Femur (tissue), 1 donor: ENCODE measurements at regions not wholly inside any gene's neighbourhood (a gene's known extent, or its start where the extent isn't known, plus 50 kb on each side); places are given as distances from the start of the nearest gene placed in this dataset.
"Not testable (repeated sequence)": the region's sequence is repeated elsewhere in the genome, so short reads cannot be mapped to it uniquely, and the experiment has no call there.

Experiments used
- DNase-seq: peaks from one replicate; pipeline ENCODE4 v3.0.0-alpha.2; 2017

- DNase-seq = no peak
Observed at GRCh38 chr6:33892581-33893346, 89.0 kb upstream of the MLN start.

DNA sequence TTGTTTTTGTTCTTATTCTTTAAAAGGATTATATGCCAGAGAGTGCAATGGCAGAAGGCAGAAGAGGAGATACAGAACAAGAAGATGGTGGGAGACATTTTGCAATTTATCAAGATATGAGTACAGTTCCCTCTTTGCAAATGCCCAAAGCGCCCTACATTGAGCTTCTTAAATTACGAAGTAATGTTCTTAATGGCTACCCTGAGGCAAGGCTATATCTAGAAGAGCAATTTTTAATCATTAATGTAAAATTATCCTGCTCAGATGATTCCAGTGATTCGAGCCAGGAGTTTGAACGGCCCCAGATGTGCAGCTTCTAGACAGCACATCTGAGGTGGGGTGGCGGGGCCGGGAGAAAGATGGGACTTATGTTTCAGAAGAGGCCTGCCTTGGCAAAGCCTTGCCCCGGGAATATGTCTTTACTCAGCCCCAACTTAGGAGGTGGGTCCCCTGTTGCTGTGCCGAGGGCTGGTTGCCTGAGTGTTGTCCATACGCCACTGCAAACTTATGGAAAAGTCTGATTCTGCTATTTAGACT, 84.9 kb upstream of the MLN start:
- no peak for DNase-seq

DNA sequence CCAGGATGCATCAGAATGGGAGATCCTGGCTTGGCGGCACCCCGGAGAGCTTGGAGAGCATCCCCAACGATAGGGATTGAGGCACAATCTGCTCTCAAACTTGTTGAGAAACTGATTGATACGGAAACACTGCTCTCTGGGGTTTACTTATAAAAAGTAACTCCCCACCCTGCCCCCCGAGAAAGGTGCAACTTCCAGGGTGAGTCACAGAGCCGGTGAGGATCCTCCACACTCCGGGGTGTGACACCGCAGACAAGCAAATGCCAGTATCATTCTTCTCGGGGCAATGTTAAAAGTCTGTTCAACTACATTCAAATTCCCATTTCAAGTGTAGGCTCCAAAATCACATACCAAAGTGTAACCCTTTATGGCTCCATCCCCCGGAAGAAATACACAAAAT, 84.4 kb upstream of the MLN start:
- DNase-seq = no peak

DNA sequence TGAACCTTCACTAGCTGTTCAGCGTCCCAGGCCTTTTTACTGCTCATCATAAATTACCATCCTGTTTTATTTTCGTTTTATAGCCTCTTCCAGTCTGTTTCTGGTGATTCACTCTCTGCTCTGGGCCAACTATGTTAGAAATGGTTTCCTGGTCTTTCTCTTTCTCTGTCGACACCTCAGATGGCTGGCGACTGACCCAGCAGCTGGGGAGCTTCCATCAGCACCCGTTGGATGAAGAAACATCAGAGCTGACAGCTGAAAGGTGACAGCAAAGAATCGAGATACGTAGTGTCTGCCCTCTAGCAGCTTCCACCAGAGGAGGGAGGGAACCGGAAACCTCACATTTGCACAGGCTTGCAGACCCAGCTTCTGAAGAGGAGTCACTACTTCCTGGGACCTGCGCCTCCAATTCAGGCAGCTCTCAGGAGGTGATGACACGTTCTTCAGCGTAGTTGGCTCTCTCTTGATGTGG, 82.9 kb upstream of the MLN start:
- DNase-seq = peak; percentile 33

DNA sequence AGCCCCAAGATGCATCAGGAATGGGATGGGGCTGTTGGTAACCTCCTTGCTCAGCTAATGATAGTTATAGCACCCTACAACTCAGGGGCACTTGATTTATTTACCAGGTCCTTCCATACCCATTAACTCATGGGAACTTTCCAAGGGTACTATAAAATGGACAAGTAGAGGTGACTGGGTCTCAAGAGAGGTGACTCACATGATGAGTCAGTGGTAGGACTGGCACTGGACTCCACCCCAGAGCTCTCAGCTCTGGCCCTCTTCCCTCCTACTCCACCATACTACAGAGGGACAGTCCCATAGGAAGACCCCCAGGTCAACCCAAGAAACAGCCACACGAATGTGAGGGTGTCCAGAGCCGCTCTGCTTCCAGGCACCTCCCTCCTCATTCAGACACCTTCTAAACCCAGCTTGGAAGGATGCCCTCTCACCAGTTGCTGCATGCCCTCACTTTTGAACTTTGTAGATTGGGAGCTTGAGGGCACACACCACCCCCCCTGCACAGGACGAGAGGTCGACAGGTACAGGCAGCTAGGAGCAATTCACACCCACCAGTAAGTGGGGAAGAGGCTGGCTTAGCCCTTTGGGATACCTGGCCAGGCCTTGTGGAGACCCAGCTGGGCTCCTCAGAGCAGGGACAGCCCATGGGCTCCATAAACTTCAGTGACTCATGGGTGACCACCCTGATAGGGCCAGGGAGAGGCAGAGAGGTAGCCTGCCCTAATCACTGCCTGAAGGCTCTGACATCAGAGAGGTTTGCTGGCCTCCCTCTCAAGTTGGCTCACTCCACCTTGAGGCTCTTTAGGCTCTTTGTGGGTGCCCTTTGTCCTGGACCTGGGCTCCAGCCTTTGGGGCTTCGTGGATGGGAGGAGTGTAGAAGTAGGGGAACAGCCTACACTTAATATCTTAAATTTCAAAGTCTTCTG, 81.6 kb upstream of the MLN start:
- DNase-seq = no peak

- not testable (repeated sequence) for DNase-seq
Observed at GRCh38 chr6:33883621-33884020, 79.8 kb upstream of the MLN start.

DNA sequence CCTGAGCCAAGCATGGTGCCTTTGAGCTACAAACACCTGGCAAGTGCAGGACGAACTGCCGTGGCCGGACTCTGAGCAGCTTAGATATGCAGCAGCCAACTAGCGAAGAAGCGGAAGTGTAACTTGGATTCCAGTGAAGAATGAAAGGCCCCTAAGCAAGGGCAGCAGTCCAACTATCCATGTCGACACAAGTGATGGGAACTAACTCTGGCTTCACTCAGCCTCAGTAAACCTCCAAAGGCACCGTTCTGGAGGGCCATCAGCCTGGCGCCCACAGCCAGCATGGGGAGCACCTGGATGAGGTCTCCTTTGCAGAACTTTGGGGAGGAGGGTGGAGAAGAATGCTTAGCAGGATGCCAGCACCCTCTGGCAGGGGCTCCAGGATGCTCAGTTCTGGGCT, 78.4 kb upstream of the MLN start:
- DNase-seq = peak; percentile 69

GRCh38 chr6:33880766-33881165, 77.0 kb upstream of the MLN start:
- no peak for DNase-seq

DNA sequence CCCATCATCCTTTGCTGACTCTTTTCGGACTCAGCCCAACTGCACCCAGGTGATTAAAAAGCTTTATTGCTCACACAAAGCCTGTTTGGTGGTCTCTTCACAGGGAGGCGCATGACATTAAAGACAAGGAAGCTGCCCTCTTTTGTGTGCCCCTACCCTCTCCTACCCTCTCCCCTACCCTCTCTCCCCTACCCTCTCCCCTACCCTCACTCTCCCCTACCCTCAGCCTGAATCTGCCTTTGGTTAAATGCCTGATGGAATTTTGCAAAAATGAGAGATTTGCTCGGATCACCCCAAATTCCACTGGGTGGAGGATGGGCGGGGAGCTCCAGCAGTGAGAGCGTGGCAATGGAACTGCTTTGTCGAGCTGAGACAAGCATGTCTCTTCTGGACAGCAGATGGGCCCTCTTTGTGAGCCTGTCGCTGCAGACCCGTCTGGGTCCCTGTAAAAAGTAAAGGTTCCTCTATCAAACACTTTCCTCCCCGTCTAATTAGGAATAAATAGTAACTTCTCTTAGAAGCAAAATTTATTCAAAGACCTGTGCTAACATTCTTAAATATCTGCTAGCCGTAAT, 76.4 kb upstream of the MLN start:
- DNase-seq = no peak

- DNase-seq = no peak
Observed at GRCh38 chr6:33878562-33878961, 74.8 kb upstream of the MLN start.

GRCh38 chr6:33877982-33878535, 74.3 kb upstream of the MLN start:
- no peak for DNase-seq

GRCh38 chr6:33875696-33876095, 71.9 kb upstream of the MLN start:
- DNase-seq = no peak

GRCh38 chr6:33875141-33875581, 71.4 kb upstream of the MLN start:
- DNase-seq = peak; percentile 47

- no peak for DNase-seq
Observed at GRCh38 chr6:33874136-33874760, 70.4 kb upstream of the MLN start.

DNA sequence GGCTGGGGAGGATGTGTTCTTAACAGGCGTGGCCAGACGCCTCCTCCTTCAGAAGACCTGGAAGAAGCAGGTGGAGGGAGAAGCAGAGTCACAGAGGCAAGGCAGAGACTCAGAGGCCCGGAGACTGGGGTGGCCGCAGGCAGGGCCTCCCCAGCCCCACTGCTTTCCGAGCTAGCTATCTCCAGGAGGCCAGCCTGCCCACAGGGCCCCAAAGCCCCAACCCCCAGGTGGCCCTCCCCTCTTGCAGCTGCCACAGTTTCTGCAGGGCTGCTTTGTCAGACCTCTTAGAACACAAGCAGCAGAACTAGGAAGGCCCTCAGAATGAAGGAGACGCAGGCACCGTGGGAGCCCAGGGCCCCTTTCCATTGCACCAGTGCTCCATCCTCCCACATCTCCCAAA, 69.0 kb upstream of the MLN start:
- no peak for DNase-seq

DNA sequence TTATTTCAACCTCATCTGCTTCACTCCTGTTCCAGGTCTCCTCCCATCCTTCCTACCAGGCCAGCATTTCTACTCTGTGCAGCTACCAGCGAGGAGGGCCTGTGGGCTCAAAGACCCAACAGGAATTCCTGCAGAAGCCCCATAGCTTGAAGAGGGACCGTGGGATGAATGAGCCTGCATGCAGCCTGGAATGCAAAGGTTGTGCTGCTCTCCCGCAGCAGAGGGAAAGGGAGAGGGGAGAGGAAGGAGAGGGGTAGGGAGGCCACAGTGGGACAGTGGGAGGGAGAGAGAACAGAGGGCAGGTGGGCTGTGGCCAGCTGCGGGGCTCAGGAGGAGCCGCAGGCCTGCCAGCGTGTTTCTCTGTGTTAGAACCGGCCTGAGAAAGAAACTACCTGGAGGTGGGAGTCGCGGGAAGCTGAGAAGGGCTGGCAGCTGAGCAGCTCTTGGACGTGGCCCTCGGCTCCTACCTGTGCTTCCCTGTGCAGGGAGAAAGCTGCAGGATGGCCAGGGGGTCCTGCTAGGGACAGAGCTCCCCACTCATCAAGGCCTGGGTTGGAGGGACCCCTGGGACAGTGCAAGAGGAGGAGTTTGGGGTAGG, 66.1 kb upstream of the MLN start:
- DNase-seq = no peak

GRCh38 chr6:33869121-33869520, 65.3 kb upstream of the MLN start:
- DNase-seq = no peak

- no peak for DNase-seq
Observed at GRCh38 chr6:33868141-33868540, 64.3 kb upstream of the MLN start.

DNA sequence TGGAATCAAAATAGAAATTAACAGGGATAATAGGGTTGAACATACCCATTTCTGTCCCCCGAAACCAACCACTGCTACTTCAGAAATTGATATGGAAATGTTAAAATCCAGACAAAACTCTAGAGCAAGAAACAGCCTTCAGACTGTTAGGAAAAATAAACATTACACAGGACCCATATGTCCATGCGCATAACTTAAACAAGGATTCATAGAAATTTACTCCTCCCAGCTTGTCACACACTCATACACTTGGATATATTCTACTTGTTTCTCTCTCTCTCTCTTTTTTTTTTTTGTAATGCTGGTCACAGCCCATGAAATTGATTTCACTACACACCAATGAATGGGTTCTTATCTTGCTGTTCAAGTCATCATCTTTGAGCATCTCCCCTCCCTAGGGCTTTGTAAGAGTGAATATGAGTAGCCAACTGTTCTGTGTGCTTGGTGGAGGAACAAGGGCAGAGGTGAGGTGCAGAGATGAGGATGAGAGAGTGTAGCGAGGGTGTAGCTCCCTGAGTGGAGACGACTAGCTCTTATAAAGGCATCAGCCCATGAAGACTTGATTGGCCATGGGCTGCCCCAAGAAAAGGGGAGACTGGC, 61.8 kb upstream of the MLN start:
- DNase-seq = no peak

DNA sequence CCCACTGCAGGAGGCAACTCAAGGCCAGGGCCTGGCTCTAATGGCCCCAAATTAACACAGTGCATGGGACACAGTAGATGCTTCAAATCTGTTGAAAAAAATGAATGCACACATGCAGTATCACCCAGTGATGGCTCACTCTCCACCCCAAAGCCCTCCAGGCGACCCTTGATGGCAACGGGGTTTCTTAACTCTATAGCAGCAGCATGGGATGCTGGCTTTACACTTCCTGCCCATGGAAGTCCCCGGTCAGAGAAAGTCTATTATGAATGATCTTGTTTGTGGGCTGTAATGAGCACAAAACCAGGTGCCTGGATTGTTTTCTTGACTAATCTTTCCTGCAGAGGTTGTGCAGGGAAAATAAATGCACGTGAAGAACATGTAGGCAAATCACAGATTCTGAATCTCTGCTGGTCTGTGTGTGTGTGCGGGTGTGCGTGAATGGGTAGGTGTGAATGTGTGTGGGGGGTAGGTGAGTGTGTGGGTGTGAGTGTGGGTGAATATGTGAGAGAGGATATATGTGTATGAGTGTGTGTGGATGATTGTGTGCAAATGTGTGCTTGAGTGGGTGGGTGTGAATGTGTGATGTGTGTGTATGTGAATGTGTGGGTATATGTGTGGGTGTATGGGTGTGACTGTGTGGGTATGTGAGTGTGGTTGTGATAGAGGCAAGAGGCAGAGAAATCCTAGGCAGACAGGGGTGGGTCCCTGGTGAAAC, 60.1 kb upstream of the MLN start:
- DNase-seq = no peak

GRCh38 chr6:33863084-33863483, 59.3 kb upstream of the MLN start:
- DNase-seq = no peak
